ENCODE measurements at regions not wholly inside any gene's neighbourhood (a gene's known extent, or its start where the extent isn't known, plus 50 kb on each side); places are given as distances from the start of the nearest gene placed in this dataset.

GRCh38 chr6:167755461-167755860 is 71.2 kb upstream of the AFDN start:
- no peak for TF ChIP-seq CTCF (IDR thresholded peaks at IDR 0.05)
- no peak for TF ChIP-seq POLR2A (IDR thresholded peaks at IDR 0.05)
